ENCODE measurements at regions not wholly inside any gene's neighbourhood (a gene's known extent, or its start where the extent isn't known, plus 50 kb on each side); places are given as distances from the start of the nearest gene placed in this dataset.

DNA sequence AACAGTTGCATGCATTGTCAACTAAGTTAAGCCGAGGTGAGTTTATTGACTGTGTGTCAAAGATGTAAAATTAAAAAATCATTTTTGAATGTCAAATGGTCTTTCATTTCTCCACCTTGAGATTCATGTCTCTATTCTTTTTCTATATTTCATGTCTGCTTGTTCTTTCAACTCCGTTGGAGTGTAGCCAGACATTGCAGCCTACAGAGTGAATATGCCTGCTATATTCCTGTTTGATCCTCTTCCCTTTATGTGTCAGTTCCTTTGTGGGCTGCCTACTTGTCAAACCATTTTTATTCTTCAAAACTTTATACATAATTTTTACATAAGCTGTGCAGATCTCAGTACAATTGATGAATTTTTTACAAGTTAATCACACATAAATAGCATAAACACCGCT is 1325.8 kb upstream of the PRMT6 start:
- intact Hi-C loops (cut with micrococcal nuclease) = no loop called here
- no peaks in the 10 kb centered on the region for H3K27me3 ChIP-seq (ENCODE audit: control insufficient read depth in 2 of 2, insufficient read depth in 2 of 2, low read length in 2 of 2)
- H3K36me3 ChIP-seq (replicated peaks in 1 of 2; ENCODE audit: control insufficient read depth in 1 of 2, insufficient read depth in 2 of 2, low read length in 2 of 2) = no peaks in the 10 kb centered on the region
- H3K4me1 ChIP-seq (ENCODE audit: control insufficient read depth in 1 of 2, insufficient read depth in 2 of 2, low read length in 2 of 2) = no peaks in the 10 kb centered on the region
- TF ChIP-seq, protein P1, sequence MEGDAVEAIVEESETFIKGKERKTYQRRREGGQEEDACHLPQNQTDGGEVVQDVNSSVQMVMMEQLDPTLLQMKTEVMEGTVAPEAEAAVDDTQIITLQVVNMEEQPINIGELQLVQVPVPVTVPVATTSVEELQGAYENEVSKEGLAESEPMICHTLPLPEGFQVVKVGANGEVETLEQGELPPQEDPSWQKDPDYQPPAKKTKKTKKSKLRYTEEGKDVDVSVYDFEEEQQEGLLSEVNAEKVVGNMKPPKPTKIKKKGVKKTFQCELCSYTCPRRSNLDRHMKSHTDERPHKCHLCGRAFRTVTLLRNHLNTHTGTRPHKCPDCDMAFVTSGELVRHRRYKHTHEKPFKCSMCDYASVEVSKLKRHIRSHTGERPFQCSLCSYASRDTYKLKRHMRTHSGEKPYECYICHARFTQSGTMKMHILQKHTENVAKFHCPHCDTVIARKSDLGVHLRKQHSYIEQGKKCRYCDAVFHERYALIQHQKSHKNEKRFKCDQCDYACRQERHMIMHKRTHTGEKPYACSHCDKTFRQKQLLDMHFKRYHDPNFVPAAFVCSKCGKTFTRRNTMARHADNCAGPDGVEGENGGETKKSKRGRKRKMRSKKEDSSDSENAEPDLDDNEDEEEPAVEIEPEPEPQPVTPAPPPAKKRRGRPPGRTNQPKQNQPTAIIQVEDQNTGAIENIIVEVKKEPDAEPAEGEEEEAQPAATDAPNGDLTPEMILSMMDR (IDR thresholded peaks at IDR 0.05) = no peak
- no peaks in the 10 kb centered on the region for H3K9me3 ChIP-seq (replicated peaks in 1 of 2; ENCODE audit: control insufficient read depth in 1 of 2, insufficient read depth in 1 of 2, low read length in 2 of 2)
- H2AFZ ChIP-seq (ENCODE audit: insufficient read depth, low read depth, low read length, poor library complexity, severe bottlenecking) = no peak overlapping the region
- H3K4me3 ChIP-seq (replicated peaks in 1 of 3; ENCODE audit: low read depth in 2 of 3, low read length in 3 of 3) = no peak overlapping the region
- no peak overlapping the region for H3K27ac Mint-ChIP-seq
- H3K9ac ChIP-seq (ENCODE audit: insufficient read depth, low read length, poor library complexity, severe bottlenecking) = no peak overlapping the region
- H4K20me1 ChIP-seq (ENCODE audit: insufficient read depth, low read length) = no peaks in the 10 kb centered on the region
- no peak overlapping the region for H3K4me2 ChIP-seq (replicated peaks; ENCODE audit: extremely low read depth, low read length, poor library complexity, severe bottlenecking)
- DNase-seq = no peak
- no peak overlapping the region for H3K27ac ChIP-seq (ENCODE audit: low read depth in 1 of 2, low read length in 2 of 2)
- H3K4me3 Mint-ChIP-seq = no peak overlapping the region
- no CpG with 5 or more reads among the region's 3 CpGs for WGBS (ENCODE audit: insufficient coverage)
- H3K27me3 Mint-ChIP-seq (ENCODE audit: low read depth in 3 of 3) = no peaks in the 10 kb centered on the region
- H3K36me3 Mint-ChIP-seq = no peaks in the 10 kb centered on the region
- H3K79me2 ChIP-seq (ENCODE audit: insufficient read depth, low read length) = no peaks in the 10 kb centered on the region
- H3K4me1 Mint-ChIP-seq = no peaks in the 10 kb centered on the region
- peaks cover 0 to 5% (median 0%) of the 10 kb centered on the region in 7 donors for H3K9me3 Mint-ChIP-seq

DNA sequence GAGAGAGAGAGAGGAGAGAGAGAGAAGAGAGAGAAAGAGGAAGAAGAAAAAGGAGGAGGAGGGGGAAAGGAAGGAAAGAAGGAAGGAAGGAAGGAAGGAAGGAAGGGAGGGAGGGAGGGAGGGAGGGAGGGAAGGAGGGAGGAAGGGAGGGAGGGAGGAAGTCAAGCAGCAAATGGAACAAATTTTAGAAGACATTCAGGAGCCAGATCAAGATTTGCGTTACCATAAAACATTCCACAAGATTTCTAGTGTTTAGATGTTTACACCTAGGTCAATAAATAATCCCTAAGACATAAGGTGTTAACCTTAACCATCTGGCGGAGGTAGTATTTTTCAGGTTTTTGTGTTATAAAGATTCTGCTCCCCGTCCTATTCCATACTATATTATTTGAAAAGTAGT is 1320.1 kb upstream of the PRMT6 start:
- Mint-ChIP-seq H3K9me3 (peaks cover 0 to 2% (median 0%) of the 10 kb centered on the region in 7 donors), H3K4me3 (no peak overlapping the region), H3K27ac (no peak overlapping the region), H3K27me3 (ENCODE audit: low read depth in 3 of 3) (peaks cover 0 to 1% (median 0%) of the 10 kb centered on the region in 3 donors), H3K4me1 (no peaks in the 10 kb centered on the region), H3K36me3 (no peaks in the 10 kb centered on the region)
- no peaks in the 10 kb centered on the region for H3K27me3 ChIP-seq (ENCODE audit: control insufficient read depth in 2 of 2, insufficient read depth in 2 of 2, low read length in 2 of 2)
- no CpG with 5 or more reads among the region's 3 CpGs for WGBS (ENCODE audit: insufficient coverage)
- no peaks in the 10 kb centered on the region for H3K4me1 ChIP-seq (ENCODE audit: control insufficient read depth in 1 of 2, insufficient read depth in 2 of 2, low read length in 2 of 2)
- TF ChIP-seq, protein P1 (IDR thresholded peaks at IDR 0.05) = no peak
- intact Hi-C loops (cut with micrococcal nuclease) = no loop called here
- H4K20me1 ChIP-seq (ENCODE audit: insufficient read depth, low read length) = no peaks in the 10 kb centered on the region
- H3K9me3 ChIP-seq (replicated peaks in 1 of 2; ENCODE audit: control insufficient read depth in 1 of 2, insufficient read depth in 1 of 2, low read length in 2 of 2) = peaks cover 0 to under 1% of the 10 kb centered on the region in 2 donors
- H3K9ac ChIP-seq (ENCODE audit: insufficient read depth, low read length, poor library complexity, severe bottlenecking) = no peak overlapping the region
- H2AFZ ChIP-seq (ENCODE audit: insufficient read depth, low read depth, low read length, poor library complexity, severe bottlenecking) = no peak overlapping the region
- H3K4me2 ChIP-seq (replicated peaks; ENCODE audit: extremely low read depth, low read length, poor library complexity, severe bottlenecking) = no peak overlapping the region
- H3K27ac ChIP-seq (ENCODE audit: low read depth in 1 of 2, low read length in 2 of 2) = no peak overlapping the region
- H3K4me3 ChIP-seq (replicated peaks in 1 of 3; ENCODE audit: low read depth in 2 of 3, low read length in 3 of 3) = no peak overlapping the region
- H3K36me3 ChIP-seq (replicated peaks in 1 of 2; ENCODE audit: control insufficient read depth in 1 of 2, insufficient read depth in 2 of 2, low read length in 2 of 2) = no peaks in the 10 kb centered on the region
- DNase-seq = no peak
- no peaks in the 10 kb centered on the region for H3K79me2 ChIP-seq (ENCODE audit: insufficient read depth, low read length)
